HEK293 (cell line): ENCODE measurements at regions not wholly inside any gene's neighbourhood (a gene's known extent, or its start where the extent isn't known, plus 50 kb on each side); places are given as distances from the start of the nearest gene placed in this dataset.
A peak's percentile ranks its signal among the peaks of the same experiment; 100 is the strongest.

Experiments
- GLI2 ChIP-seq: fragments of 450-650 bp; formaldehyde crosslinking; IDR thresholded peaks from 2 replicates; pipeline ENCODE4; 2017; ENCODE audit warnings: missing biosample characterization, missing genetic modification characterization, low read depth, borderline replicate concordance
- GLIS1 ChIP-seq: fragments of 450-650 bp; formaldehyde crosslinking; IDR thresholded peaks from 2 replicates; pipeline ENCODE4 v1.5.1; 2016; ENCODE audit warnings: missing biosample characterization, missing genetic modification characterization
- HOXD13 ChIP-seq: sonication (generic); formaldehyde crosslinking; IDR thresholded peaks from 2 replicates; pipeline ENCODE4 v1.8.0; 2022; ENCODE audit warnings: missing genetic modification reagents, borderline replicate concordance
- KLF1 ChIP-seq: fragments of 450-650 bp; formaldehyde crosslinking; IDR thresholded peaks from 2 replicates; pipeline ENCODE4 v1.5.1; 2016; ENCODE audit warnings: missing biosample characterization, missing genetic modification characterization
- KLF8 ChIP-seq: fragments of 450-650 bp; formaldehyde crosslinking; IDR thresholded peaks from 2 replicates; pipeline ENCODE4 v1.5.1; 2016; ENCODE audit warnings: missing biosample characterization, missing genetic modification characterization
- OSR2 ChIP-seq: fragments of 450-650 bp; formaldehyde crosslinking; IDR thresholded peaks from 2 replicates; pipeline ENCODE4 v1.5.1; 2016; ENCODE audit warnings: missing biosample characterization, missing genetic modification characterization
- OVOL3 ChIP-seq: fragments of 450-650 bp; formaldehyde crosslinking; IDR thresholded peaks from 2 replicates; pipeline ENCODE4 v1.5.1; 2016; ENCODE audit warnings: missing biosample characterization, missing genetic modification characterization
- REPIN1 ChIP-seq: fragments of 450-650 bp; formaldehyde crosslinking; IDR thresholded peaks from 2 replicates; pipeline ENCODE4 v1.5.1; 2017; ENCODE audit warnings: missing biosample characterization, missing genetic modification characterization, low read depth
- ZFHX2 ChIP-seq: fragments of 450-650 bp; formaldehyde crosslinking; conservative IDR thresholded peaks from 2 replicates; pipeline ENCODE4 v1.5.1; 2016; ENCODE audit warnings: missing biosample characterization, missing genetic modification characterization
- ZNF10 ChIP-seq: fragments of 450-650 bp; formaldehyde crosslinking; IDR thresholded peaks from 2 replicates; pipeline ENCODE4 v1.5.1; 2017; ENCODE audit warnings: missing biosample characterization, missing genetic modification characterization
- ZNF155 ChIP-seq: fragments of 450-650 bp; formaldehyde crosslinking; IDR thresholded peaks from 2 replicates; pipeline ENCODE4 v1.5.1; 2016; ENCODE audit warnings: missing biosample characterization, missing genetic modification characterization
- ZNF174 ChIP-seq: fragments of 450-650 bp; formaldehyde crosslinking; IDR thresholded peaks from 2 replicates; pipeline ENCODE4 v1.5.0; 2017; ENCODE audit warnings: missing biosample characterization, mild to moderate bottlenecking, missing genetic modification characterization
- ZNF2 ChIP-seq: fragments of 450-650 bp; formaldehyde crosslinking; IDR thresholded peaks from 2 replicates; pipeline ENCODE4 v1.5.1; 2016; ENCODE audit warnings: missing biosample characterization, missing genetic modification characterization
- ZNF302 ChIP-seq: fragments of 450-650 bp; formaldehyde crosslinking; IDR thresholded peaks from 2 replicates; pipeline ENCODE4 v1.5.1; 2016; ENCODE audit warnings: missing biosample characterization, missing genetic modification characterization, low read depth
- ZNF37A ChIP-seq: fragments of 450-650 bp; IDR thresholded peaks from 2 replicates; pipeline ENCODE4 v1.5.1; 2018; ENCODE audit warnings: missing biosample characterization, missing genetic modification characterization
- ZNF510 ChIP-seq: fragments of 450-650 bp; formaldehyde crosslinking; IDR thresholded peaks from 2 replicates; pipeline ENCODE4 v1.5.1; 2018; ENCODE audit warnings: mild to moderate bottlenecking, missing genetic modification characterization, missing biosample characterization; ENCODE audit not compliant: insufficient replicate concordance
- ZNF544 ChIP-seq: fragments of 450-650 bp; formaldehyde crosslinking; IDR thresholded peaks from 2 replicates; pipeline ENCODE4 v1.5.0; 2017; ENCODE audit warnings: missing biosample characterization, missing genetic modification characterization
- ZNF549 ChIP-seq: fragments of 450-650 bp; IDR thresholded peaks from 2 replicates; pipeline ENCODE4 v1.5.1; 2018; ENCODE audit warnings: missing biosample characterization, missing genetic modification characterization, mild to moderate bottlenecking, inconsistent platforms, moderate library complexity
- ZNF610 ChIP-seq: fragments of 450-650 bp; formaldehyde crosslinking; IDR thresholded peaks from 2 replicates; pipeline ENCODE4 v1.5.1; 2016; ENCODE audit warnings: missing biosample characterization, missing genetic modification characterization, borderline replicate concordance
- ZNF670 ChIP-seq: fragments of 450-650 bp; formaldehyde crosslinking; IDR thresholded peaks from 2 replicates; pipeline ENCODE4 v1.5.1; 2016; ENCODE audit warnings: missing biosample characterization, missing genetic modification characterization, low read depth
- ZNF777 ChIP-seq: fragments of 450-650 bp; formaldehyde crosslinking; IDR thresholded peaks from 2 replicates; pipeline ENCODE4 v1.5.1; 2017; ENCODE audit warnings: missing biosample characterization, missing genetic modification characterization, borderline replicate concordance
- ZNF785 ChIP-seq: fragments of 450-650 bp; formaldehyde crosslinking; IDR thresholded peaks from 2 replicates; pipeline ENCODE4 v1.5.1; 2016; ENCODE audit warnings: missing biosample characterization, missing genetic modification characterization
- ZNF843 ChIP-seq: fragments of 450-650 bp; formaldehyde crosslinking; IDR thresholded peaks from 2 replicates; pipeline ENCODE4 v1.5.1; 2016; ENCODE audit warnings: missing biosample characterization, missing genetic modification characterization
- TF ChIP-seq, protein P1 (sequence below): fragments of 450-650 bp; formaldehyde crosslinking; IDR thresholded peaks from 2 replicates; pipeline ENCODE4 v1.5.1; 2016; ENCODE audit warnings: missing biosample characterization, missing genetic modification characterization, borderline replicate concordance
- TF ChIP-seq, protein P2 (sequence below): fragments of 450-650 bp; formaldehyde crosslinking; IDR thresholded peaks from 2 replicates; pipeline ENCODE4 v1.5.1; 2017; ENCODE audit warnings: missing biosample characterization, missing genetic modification characterization
- TF ChIP-seq, protein P3 (sequence below): fragments of 450-650 bp; formaldehyde crosslinking; IDR thresholded peaks from 2 replicates; pipeline ENCODE4 v1.5.1; 2017; ENCODE audit warnings: missing biosample characterization, missing genetic modification characterization
- TF ChIP-seq, protein P4 (sequence below): fragments of 450-650 bp; formaldehyde crosslinking; IDR thresholded peaks from 2 replicates; pipeline ENCODE4 v1.5.1; 2016; ENCODE audit warnings: missing biosample characterization, missing genetic modification characterization, borderline replicate concordance
- TF ChIP-seq, protein P5 (sequence below): fragments of 450-650 bp; formaldehyde crosslinking; IDR thresholded peaks from 2 replicates; pipeline ENCODE4; 2016; ENCODE audit warnings: missing biosample characterization, missing genetic modification characterization

DNA sequence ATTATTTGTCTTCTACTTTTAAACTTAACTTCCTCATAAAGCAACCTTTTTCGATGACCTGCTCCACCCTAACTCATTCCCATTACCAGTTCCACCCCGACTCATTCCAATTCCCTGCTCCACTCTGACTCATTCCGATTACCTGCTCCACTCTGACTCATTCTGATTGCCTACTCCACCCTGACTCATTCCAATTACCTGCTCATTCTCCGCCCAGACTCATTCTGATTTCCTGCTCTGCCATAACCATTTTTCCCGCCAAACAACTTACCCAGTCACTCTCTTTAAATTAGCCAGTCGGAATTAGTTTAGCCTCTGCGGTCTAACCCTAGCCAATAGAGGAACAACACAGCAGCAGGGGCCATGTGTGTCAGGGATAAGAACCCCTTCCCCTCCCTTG is 249.1 kb downstream of the DPY19L2 start (continued):
- no peak for TF ChIP-seq ZNF544 (tag by site-specific recombination)
- TF ChIP-seq ZNF37A (tag by site-specific recombination): no peak
- no peak for TF ChIP-seq REPIN1 (tag by site-specific recombination)
- TF ChIP-seq ZFHX2 (tag by site-specific recombination): no peak
- TF ChIP-seq HOXD13: no peak
- TF ChIP-seq, protein P1, sequence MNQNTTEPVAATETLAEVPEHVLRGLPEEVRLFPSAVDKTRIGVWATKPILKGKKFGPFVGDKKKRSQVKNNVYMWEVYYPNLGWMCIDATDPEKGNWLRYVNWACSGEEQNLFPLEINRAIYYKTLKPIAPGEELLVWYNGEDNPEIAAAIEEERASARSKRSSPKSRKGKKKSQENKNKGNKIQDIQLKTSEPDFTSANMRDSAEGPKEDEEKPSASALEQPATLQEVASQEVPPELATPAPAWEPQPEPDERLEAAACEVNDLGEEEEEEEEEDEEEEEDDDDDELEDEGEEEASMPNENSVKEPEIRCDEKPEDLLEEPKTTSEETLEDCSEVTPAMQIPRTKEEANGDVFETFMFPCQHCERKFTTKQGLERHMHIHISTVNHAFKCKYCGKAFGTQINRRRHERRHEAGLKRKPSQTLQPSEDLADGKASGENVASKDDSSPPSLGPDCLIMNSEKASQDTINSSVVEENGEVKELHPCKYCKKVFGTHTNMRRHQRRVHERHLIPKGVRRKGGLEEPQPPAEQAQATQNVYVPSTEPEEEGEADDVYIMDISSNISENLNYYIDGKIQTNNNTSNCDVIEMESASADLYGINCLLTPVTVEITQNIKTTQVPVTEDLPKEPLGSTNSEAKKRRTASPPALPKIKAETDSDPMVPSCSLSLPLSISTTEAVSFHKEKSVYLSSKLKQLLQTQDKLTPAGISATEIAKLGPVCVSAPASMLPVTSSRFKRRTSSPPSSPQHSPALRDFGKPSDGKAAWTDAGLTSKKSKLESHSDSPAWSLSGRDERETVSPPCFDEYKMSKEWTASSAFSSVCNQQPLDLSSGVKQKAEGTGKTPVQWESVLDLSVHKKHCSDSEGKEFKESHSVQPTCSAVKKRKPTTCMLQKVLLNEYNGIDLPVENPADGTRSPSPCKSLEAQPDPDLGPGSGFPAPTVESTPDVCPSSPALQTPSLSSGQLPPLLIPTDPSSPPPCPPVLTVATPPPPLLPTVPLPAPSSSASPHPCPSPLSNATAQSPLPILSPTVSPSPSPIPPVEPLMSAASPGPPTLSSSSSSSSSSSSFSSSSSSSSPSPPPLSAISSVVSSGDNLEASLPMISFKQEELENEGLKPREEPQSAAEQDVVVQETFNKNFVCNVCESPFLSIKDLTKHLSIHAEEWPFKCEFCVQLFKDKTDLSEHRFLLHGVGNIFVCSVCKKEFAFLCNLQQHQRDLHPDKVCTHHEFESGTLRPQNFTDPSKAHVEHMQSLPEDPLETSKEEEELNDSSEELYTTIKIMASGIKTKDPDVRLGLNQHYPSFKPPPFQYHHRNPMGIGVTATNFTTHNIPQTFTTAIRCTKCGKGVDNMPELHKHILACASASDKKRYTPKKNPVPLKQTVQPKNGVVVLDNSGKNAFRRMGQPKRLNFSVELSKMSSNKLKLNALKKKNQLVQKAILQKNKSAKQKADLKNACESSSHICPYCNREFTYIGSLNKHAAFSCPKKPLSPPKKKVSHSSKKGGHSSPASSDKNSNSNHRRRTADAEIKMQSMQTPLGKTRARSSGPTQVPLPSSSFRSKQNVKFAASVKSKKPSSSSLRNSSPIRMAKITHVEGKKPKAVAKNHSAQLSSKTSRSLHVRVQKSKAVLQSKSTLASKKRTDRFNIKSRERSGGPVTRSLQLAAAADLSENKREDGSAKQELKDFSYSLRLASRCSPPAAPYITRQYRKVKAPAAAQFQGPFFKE (tag by site-specific recombination): no peak
- TF ChIP-seq OVOL3 (tag by site-specific recombination): no peak
- no peak for TF ChIP-seq ZNF549 (tag by site-specific recombination)
- TF ChIP-seq ZNF10: peak; percentile 18; the same call in 1 of the 2 replicates
- TF ChIP-seq, protein P2, sequence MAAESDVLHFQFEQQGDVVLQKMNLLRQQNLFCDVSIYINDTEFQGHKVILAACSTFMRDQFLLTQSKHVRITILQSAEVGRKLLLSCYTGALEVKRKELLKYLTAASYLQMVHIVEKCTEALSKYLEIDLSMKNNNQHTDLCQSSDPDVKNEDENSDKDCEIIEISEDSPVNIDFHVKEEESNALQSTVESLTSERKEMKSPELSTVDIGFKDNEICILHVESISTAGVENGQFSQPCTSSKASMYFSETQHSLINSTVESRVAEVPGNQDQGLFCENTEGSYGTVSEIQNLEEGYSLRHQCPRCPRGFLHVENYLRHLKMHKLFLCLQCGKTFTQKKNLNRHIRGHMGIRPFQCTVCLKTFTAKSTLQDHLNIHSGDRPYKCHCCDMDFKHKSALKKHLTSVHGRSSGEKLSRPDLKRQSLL (tag by site-specific recombination): no peak
- no peak for TF ChIP-seq ZNF302
- TF ChIP-seq, protein P3, sequence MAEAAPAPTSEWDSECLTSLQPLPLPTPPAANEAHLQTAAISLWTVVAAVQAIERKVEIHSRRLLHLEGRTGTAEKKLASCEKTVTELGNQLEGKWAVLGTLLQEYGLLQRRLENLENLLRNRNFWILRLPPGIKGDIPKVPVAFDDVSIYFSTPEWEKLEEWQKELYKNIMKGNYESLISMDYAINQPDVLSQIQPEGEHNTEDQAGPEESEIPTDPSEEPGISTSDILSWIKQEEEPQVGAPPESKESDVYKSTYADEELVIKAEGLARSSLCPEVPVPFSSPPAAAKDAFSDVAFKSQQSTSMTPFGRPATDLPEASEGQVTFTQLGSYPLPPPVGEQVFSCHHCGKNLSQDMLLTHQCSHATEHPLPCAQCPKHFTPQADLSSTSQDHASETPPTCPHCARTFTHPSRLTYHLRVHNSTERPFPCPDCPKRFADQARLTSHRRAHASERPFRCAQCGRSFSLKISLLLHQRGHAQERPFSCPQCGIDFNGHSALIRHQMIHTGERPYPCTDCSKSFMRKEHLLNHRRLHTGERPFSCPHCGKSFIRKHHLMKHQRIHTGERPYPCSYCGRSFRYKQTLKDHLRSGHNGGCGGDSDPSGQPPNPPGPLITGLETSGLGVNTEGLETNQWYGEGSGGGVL: peak; percentile 76
- no peak for TF ChIP-seq ZNF174 (tag by site-specific recombination)
- TF ChIP-seq ZNF510 (tag by site-specific recombination): no peak
- peak; percentile 92 for TF ChIP-seq KLF1 (tag by site-specific recombination)
- no peak; the same call in 1 of the 2 replicates for TF ChIP-seq GLI2 (tag by site-specific recombination)
- TF ChIP-seq, protein P4, sequence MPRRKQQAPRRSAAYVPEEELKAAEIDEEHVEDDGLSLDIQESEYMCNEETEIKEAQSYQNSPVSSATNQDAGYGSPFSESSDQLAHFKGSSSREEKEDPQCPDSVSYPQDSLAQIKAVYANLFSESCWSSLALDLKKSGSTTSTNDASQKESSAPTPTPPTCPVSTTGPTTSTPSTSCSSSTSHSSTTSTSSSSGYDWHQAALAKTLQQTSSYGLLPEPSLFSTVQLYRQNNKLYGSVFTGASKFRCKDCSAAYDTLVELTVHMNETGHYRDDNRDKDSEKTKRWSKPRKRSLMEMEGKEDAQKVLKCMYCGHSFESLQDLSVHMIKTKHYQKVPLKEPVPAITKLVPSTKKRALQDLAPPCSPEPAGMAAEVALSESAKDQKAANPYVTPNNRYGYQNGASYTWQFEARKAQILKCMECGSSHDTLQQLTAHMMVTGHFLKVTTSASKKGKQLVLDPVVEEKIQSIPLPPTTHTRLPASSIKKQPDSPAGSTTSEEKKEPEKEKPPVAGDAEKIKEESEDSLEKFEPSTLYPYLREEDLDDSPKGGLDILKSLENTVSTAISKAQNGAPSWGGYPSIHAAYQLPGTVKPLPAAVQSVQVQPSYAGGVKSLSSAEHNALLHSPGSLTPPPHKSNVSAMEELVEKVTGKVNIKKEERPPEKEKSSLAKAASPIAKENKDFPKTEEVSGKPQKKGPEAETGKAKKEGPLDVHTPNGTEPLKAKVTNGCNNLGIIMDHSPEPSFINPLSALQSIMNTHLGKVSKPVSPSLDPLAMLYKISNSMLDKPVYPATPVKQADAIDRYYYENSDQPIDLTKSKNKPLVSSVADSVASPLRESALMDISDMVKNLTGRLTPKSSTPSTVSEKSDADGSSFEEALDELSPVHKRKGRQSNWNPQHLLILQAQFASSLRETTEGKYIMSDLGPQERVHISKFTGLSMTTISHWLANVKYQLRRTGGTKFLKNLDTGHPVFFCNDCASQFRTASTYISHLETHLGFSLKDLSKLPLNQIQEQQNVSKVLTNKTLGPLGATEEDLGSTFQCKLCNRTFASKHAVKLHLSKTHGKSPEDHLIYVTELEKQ (tag by site-specific recombination): peak; percentile 85
- TF ChIP-seq ZNF2: 0 out of 2 replicates have a peak, but pooled peaks have one; percentile 29
- TF ChIP-seq ZNF155 (tag by site-specific recombination): peak; percentile 97
- peak; percentile 82 for TF ChIP-seq KLF8 (tag by site-specific recombination)
- 0 out of 2 replicates have a peak, but pooled peaks have one; percentile 49 for TF ChIP-seq ZNF785
- no peak for TF ChIP-seq OSR2 (tag by site-specific recombination)
- no peak for TF ChIP-seq ZNF610 (tag by site-specific recombination)
- no peak for TF ChIP-seq ZNF670 (tag by site-specific recombination)
- TF ChIP-seq GLIS1: no peak
- TF ChIP-seq, protein P5, sequence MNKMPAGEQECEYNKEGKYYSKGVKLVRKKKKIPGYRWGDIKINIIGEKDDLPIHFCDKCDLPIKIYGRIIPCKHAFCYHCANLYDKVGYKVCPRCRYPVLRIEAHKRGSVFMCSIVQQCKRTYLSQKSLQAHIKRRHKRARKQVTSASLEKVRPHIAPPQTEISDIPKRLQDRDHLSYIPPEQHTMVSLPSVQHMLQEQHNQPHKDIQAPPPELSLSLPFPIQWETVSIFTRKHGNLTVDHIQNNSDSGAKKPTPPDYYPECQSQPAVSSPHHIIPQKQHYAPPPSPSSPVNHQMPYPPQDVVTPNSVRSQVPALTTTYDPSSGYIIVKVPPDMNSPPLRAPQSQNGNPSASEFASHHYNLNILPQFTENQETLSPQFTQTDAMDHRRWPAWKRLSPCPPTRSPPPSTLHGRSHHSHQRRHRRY (tag by site-specific recombination): no peak
- peak; percentile 71 for TF ChIP-seq ZNF843 (tag by site-specific recombination)
- no peak for TF ChIP-seq ZNF777 (tag by site-specific recombination)
